ENCODE measurements at regions not wholly inside any gene's neighbourhood (a gene's known extent, or its start where the extent isn't known, plus 50 kb on each side); places are given as distances from the start of the nearest gene placed in this dataset.

DNA sequence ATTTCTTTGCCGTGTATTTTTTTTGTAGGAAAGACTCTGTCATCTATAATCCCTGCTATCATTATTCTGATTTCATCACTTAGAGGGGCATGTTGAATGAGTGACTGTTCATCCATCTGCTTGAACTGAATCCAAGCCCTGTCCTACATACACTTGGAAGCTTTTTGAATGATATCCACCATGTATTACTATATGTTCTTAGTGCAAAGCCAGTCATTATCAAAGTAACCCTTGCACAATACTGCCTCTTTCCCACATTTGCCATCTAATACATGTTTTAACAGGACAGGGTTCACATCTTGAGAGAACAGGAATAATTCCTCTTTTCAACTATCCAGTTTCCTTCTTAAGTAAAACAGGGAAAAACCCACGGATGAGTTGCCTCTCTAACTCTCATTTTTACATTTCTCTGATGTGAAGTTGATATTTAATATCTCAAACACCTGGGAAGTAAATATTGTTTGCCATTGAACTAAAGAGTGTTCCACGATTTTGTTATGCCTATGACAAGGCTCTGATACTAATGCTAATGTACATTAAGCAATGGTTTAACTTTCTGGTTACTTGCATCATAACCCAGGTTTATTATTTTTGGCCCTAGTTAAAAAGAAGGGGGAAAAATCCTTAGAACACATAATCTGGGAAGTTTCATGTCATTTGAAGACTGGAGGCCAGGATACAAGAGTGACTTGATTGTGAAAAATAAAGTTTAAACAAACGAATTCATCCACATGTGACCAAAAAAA is 103.7 kb upstream of the TARS1 start:
- Histone ChIP-seq H3K4me1 (peaks cover 0 to 33% (median 0%) of the 10 kb centered on the region in 10 experiments; a peak in 7 of 20 replicates), H3K4me2 (peak overlapping the region in 3 of 11 experiments; percentile 17 to 25 (median 17); a peak in 3 of 22 replicates), H3K36me3 (no peaks in the 10 kb centered on the region), H3K9me3 (replicated peaks in 1 of 11) (no peaks in the 10 kb centered on the region), H3K9ac (no peak overlapping the region), H3K27me3 (no peaks in the 10 kb centered on the region), H3K4me3 (no peak overlapping the region), H3K27ac (no peak overlapping the region), H4K20me1 (no peaks in the 10 kb centered on the region)
- TF ChIP-seq Cebpa-rat (IDR thresholded peaks at IDR 0.05): no peak

DNA sequence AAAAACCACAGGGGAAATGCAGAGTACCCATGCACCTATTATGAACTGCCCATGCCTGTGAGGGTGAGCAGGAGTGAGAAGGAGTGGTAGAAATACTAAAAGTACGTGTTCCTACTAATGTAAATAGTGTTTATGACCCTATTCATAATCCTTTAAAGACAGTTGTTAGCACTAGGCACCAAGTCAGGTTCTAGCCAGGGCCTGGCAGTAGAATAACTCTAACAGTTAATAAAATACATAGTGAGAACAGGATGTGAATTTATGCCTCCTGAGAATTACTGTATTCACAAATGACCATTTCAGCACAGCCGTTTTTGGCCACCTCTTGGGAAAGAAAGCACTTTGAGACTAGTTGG is 103.2 kb upstream of the TARS1 start:
- H3K4me2 ChIP-seq: peak overlapping the region in 2 of 11 experiments; percentile 16 to 17; a peak in 2 of 22 replicates
- no peaks in the 10 kb centered on the region for H4K20me1 ChIP-seq
- H3K27ac ChIP-seq: no peak overlapping the region
- TF ChIP-seq Cebpa-rat (IDR thresholded peaks at IDR 0.05): no peak
- no peak overlapping the region for H3K9ac ChIP-seq
- H3K4me1 ChIP-seq: peaks cover 0 to 33% (median 0%) of the 10 kb centered on the region in 10 experiments; a peak in 7 of 20 replicates
- no peak overlapping the region for H3K4me3 ChIP-seq
- no peaks in the 10 kb centered on the region for H3K36me3 ChIP-seq
- H3K9me3 ChIP-seq (replicated peaks in 1 of 11): no peaks in the 10 kb centered on the region
- no peaks in the 10 kb centered on the region for H3K27me3 ChIP-seq

DNA sequence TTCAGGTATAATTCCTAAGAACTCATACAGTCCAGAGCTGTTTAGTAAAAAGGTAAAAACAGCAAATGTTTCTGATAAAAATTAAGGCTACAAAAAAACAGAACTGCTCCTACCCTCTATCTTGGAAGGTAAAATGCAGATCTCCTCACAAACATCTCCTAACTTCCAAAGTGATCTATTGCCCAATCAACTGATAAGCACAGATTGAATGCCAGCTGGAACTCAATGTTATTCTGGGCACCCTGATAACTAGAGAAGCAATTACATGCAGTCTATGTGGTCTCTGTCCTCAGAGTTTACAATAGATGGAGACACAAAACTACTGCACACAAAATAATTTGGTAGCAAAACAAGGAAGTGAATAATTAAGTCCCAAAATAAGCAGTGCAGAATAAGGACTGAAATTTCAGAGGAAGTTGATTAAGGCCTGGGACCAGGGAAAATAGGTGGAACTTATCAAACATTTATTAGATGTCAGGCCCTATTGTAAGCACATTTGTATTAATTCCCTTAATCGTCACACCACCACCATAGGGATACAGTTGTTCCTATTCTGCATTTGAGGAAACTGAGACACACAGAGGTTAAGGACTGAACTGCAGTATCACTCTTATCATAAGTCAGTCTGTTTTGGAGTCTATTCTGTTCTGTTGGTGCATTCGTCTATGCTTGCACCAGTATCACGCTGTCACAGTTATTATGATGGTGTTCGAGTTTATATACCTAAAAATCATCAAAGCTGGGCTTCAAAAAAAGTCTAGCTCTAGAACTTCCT is 102.2 kb upstream of the TARS1 start:
- no peak for TF ChIP-seq Cebpa-rat (IDR thresholded peaks at IDR 0.05)
- Histone ChIP-seq H3K27ac (no peak overlapping the region), H3K27me3 (no peaks in the 10 kb centered on the region), H3K36me3 (no peaks in the 10 kb centered on the region), H3K4me2 (peak overlapping the region in 2 of 11 experiments; percentile 16 to 38; a peak in 3 of 22 replicates), H3K4me1 (peaks cover 0 to 33% (median 0%) of the 10 kb centered on the region in 10 experiments; a peak in 7 of 20 replicates), H3K9me3 (replicated peaks in 1 of 11) (no peaks in the 10 kb centered on the region), H3K4me3 (no peak overlapping the region), H3K9ac (no peak overlapping the region), H4K20me1 (no peaks in the 10 kb centered on the region)

DNA sequence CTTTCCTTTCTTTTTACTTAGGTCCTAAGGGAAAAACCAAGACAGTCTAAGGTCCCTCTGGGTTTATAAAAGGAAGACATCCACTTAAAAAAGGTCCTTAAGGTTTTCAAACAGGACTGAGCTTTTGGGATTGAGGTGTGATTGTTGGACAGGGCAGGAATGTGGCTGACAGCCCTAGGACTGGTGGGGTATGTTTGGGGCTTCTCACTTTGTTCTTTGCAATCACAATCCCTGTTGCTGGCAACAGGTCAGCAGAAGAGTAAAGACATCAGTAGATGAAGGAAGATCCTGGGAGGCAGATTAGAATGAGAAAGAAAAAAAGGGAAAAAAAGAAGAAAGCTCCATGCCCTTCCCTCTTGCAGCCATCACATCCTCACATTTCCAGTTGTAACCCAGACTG is 101.4 kb upstream of the TARS1 start:
- Histone ChIP-seq H3K9me3 (replicated peaks in 1 of 11) (no peaks in the 10 kb centered on the region), H4K20me1 (no peaks in the 10 kb centered on the region), H3K4me2 (no peak overlapping the region), H3K27ac (no peak overlapping the region), H3K4me3 (no peak overlapping the region), H3K4me1 (peaks cover 0 to 33% (median 0%) of the 10 kb centered on the region in 10 experiments; a peak in 7 of 20 replicates), H3K36me3 (no peaks in the 10 kb centered on the region), H3K9ac (no peak overlapping the region), H3K27me3 (no peaks in the 10 kb centered on the region)
- TF ChIP-seq Cebpa-rat (IDR thresholded peaks at IDR 0.05): no peak

DNA sequence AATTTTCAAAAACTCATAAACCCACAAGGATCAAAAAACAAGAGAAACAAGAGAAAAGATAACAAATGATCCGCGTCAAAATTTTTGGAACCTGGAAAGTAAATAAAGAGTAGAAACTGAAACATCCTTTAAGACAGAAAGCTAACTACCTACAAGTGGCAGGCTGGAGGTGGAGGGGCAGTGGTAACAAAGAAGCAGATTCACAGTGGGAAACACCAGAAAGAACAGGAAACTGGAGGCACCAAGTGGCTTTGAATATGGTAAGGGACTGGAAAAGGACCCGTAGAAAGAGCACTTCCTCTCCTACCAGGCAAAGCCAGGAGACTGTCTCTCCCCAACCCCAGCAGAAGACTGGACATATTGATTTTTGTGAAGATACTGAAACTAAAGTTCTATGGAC is 100.6 kb upstream of the TARS1 start:
- Histone ChIP-seq H4K20me1 (no peaks in the 10 kb centered on the region), H3K27ac (no peak overlapping the region), H3K4me2 (peak overlapping the region in 3 of 11 experiments; percentile 6 to 47 (median 29); a peak in 2 of 22 replicates), H3K27me3 (no peaks in the 10 kb centered on the region), H3K4me1 (peaks cover 0 to 33% (median 0%) of the 10 kb centered on the region in 10 experiments; a peak in 7 of 20 replicates), H3K9ac (no peak overlapping the region), H3K36me3 (no peaks in the 10 kb centered on the region), H3K4me3 (no peak overlapping the region), H3K9me3 (replicated peaks in 1 of 11) (no peaks in the 10 kb centered on the region)
- TF ChIP-seq Cebpa-rat (IDR thresholded peaks at IDR 0.05): no peak

DNA sequence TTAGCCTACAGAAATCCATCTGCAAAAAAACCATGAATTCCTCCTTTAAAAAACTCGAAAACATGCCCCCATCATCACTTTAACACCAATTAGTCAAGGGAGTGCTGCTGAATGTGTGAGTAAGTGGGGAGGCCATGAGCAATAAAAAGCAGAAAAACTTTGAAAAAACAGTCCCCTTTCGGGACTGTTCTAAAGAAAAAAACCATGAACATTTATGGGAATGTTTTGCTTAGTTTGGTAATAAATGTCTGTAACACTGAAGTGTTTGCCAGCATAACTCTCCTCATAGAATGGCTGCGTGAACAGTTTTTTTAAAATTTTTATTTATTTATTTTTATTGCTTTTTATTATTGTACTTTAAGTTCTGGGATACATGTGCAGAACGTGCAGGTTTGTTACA is 99.4 kb upstream of the TARS1 start:
- H3K27ac ChIP-seq: no peak overlapping the region
- peaks cover 0 to 33% (median 0%) of the 10 kb centered on the region in 10 experiments; a peak in 7 of 20 replicates for H3K4me1 ChIP-seq
- no peaks in the 10 kb centered on the region for H3K36me3 ChIP-seq
- no peak overlapping the region for H3K4me2 ChIP-seq
- H3K9ac ChIP-seq: no peak overlapping the region
- no peaks in the 10 kb centered on the region for H3K27me3 ChIP-seq
- H4K20me1 ChIP-seq: no peaks in the 10 kb centered on the region
- no peak for TF ChIP-seq Cebpa-rat (IDR thresholded peaks at IDR 0.05)
- H3K4me3 ChIP-seq: no peak overlapping the region
- H3K9me3 ChIP-seq (replicated peaks in 1 of 11): no peaks in the 10 kb centered on the region

DNA sequence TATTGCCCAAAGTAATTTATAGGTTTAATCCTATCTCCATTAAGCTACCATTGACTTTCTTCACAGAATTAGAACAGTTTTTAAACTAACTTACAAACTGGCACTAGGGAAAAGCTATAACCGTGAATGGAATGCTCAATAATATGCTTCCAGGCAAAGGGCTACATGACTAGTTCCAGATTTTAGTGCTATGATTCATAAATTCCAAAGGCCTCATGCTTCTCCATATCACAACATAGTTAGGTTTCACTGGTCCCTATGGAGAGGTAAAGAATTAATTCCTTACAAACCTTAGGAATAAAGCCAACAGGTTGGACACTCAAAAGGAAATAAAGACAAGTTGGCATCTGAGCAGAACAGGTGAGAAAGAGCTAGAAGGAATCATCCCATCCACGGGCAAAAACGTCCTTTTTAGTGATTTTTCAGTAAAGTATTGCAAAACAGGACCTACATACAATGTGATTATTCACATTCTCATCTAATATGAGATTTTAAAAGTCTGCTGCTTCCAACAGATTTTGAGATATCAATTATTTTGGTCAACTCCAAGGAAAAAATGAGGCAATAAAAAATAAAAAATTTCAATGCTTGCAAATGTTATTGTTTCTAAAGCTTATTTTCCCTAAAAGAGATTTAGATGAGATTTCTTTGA is 97.0 kb upstream of the TARS1 start:
- H3K9ac ChIP-seq: no peak overlapping the region
- H3K9me3 ChIP-seq (replicated peaks in 1 of 11): 0 out of 22 replicates have a peak, but pooled peaks cover 0 to 2% (median 0%) of the 10 kb centered on the region in 11 experiments
- peaks cover 0 to 13% (median 0%) of the 10 kb centered on the region in 10 experiments; a peak in 6 of 20 replicates for H3K4me1 ChIP-seq
- no peaks in the 10 kb centered on the region for H4K20me1 ChIP-seq
- H3K36me3 ChIP-seq: no peaks in the 10 kb centered on the region
- H3K4me3 ChIP-seq: no peak overlapping the region
- TF ChIP-seq Cebpa-rat (IDR thresholded peaks at IDR 0.05): no peak
- no peak overlapping the region for H3K4me2 ChIP-seq
- no peaks in the 10 kb centered on the region for H3K27me3 ChIP-seq
- no peak overlapping the region for H3K27ac ChIP-seq

DNA sequence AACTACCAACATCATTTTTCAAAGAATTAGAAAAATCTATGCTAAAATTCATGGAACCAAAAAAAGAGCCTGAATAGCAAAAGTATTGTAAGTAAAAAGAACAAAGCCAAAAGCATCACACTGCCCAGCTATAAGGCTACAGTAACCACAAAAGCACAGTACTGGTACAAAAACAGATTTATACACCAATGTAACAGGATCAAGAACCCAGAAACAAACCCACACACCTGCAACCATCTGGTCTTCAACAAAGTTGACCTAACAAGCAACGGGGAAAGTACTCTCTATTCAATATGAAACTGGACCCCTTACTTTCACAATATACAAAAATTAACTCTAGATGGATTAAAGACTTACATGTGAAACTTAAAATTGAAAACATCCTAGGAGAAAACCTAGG is 94.2 kb upstream of the TARS1 start:
- Histone ChIP-seq H3K4me2 (no peak overlapping the region), H3K9me3 (replicated peaks in 1 of 11) (peaks cover 0 to 5% (median 0%) of the 10 kb centered on the region in 11 experiments; a peak in 1 of 22 replicates), H3K27me3 (no peaks in the 10 kb centered on the region), H3K36me3 (no peaks in the 10 kb centered on the region), H3K4me3 (no peak overlapping the region), H4K20me1 (no peaks in the 10 kb centered on the region), H3K4me1 (no peaks in the 10 kb centered on the region), H3K27ac (no peak overlapping the region), H3K9ac (no peak overlapping the region)
- no peak for TF ChIP-seq Cebpa-rat (IDR thresholded peaks at IDR 0.05)

DNA sequence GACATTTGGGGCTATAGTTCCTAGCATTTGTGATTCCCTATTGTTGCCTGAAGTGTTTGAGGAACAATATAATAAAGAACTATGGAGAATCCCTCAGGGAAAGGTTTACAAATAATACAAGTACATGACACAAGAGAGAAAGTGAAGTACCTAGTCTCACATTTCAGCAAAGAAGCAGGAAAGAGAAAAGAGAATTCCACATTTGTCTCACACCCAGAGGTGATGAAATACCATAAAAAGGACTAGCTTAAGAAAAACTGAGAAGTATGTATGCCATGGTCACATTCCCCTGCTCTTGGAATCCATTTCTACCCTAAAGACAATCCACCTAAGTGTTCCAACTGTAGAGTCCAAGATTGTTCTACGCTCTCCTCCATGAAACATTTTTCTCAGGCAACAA is 79.0 kb upstream of the TARS1 start:
- Histone ChIP-seq H3K4me1 (peaks cover 27 to 56% (median 39%) of the 10 kb centered on the region in 10 experiments), H3K27me3 (no peaks in the 10 kb centered on the region), H3K36me3 (peaks cover 0 to 5% (median 0%) of the 10 kb centered on the region in 11 experiments; a peak in 1 of 22 replicates), H3K27ac (peak overlapping the region in 3 of 11 experiments; percentile 12 to 91 (median 13); a peak in 3 of 22 replicates), H4K20me1 (no peaks in the 10 kb centered on the region), H3K4me3 (no peak overlapping the region), H3K9me3 (replicated peaks in 1 of 11) (peaks cover 19 to 73% (median 57%) of the 10 kb centered on the region in 11 experiments), H3K4me2 (peak overlapping the region in 3 of 11 experiments; percentile 76 to 83 (median 79); a peak in 4 of 22 replicates), H3K9ac (no peak overlapping the region)
- TF ChIP-seq Cebpa-rat (IDR thresholded peaks at IDR 0.05): no peak

Measured in BLaER1 treated with 17β-estradiol and CSF1 and Interleukin-3, amounts not matched to agents 10 nM and 100 nM (cell line).